Epithelial cell of proximal tubule (primary cell): ENCODE measurements at regions not wholly inside any gene's neighbourhood (a gene's known extent, or its start where the extent isn't known, plus 50 kb on each side); places are given as distances from the start of the nearest gene placed in this dataset.

Experiments used
- DNase-seq: peaks from one replicate; pipeline ENCODE4 v3.0.0-alpha.2; 2011; ENCODE audit warnings: low read depth
- H3K4me3 ChIP-seq: 2 replicates; pipeline ENCODE4 v1.5.1; 2011; ENCODE audit warnings: low read depth, mild to moderate bottlenecking, low read length
- TF ChIP-seq, protein P1 (sequence below): conservative IDR thresholded peaks from 2 replicates; pipeline ENCODE4 v1.5.1; 2012; ENCODE audit warnings: low read depth, mild to moderate bottlenecking, low read length

- no peak for DNase-seq
- TF ChIP-seq, protein P1, sequence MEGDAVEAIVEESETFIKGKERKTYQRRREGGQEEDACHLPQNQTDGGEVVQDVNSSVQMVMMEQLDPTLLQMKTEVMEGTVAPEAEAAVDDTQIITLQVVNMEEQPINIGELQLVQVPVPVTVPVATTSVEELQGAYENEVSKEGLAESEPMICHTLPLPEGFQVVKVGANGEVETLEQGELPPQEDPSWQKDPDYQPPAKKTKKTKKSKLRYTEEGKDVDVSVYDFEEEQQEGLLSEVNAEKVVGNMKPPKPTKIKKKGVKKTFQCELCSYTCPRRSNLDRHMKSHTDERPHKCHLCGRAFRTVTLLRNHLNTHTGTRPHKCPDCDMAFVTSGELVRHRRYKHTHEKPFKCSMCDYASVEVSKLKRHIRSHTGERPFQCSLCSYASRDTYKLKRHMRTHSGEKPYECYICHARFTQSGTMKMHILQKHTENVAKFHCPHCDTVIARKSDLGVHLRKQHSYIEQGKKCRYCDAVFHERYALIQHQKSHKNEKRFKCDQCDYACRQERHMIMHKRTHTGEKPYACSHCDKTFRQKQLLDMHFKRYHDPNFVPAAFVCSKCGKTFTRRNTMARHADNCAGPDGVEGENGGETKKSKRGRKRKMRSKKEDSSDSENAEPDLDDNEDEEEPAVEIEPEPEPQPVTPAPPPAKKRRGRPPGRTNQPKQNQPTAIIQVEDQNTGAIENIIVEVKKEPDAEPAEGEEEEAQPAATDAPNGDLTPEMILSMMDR: no peak
These were observed 70.1 kb upstream of the CASZ1 start for GRCh38 chr1:10866321-10867093.

GRCh38 chr1:10867138-10867721 is 70.8 kb upstream of the CASZ1 start:
- no peak for DNase-seq
- TF ChIP-seq, protein P1: peak; percentile 36
- H3K4me3 ChIP-seq: peak overlapping the region; percentile 41

More at GRCh38 chr1:10866321-10867093, 70.1 kb upstream of the CASZ1 start:
- H3K4me3 ChIP-seq: peak overlapping the region; percentile 14

GRCh38 chr1:10867914-10868598 is 71.6 kb upstream of the CASZ1 start:
- DNase-seq: no peak
- TF ChIP-seq, protein P1: no peak

GRCh38 chr1:10868599-10868965 is 72.1 kb upstream of the CASZ1 start:
- no peak for DNase-seq
- H3K4me3 ChIP-seq: no peak overlapping the region
- TF ChIP-seq, protein P1: no peak

More at GRCh38 chr1:10867914-10868598, 71.6 kb upstream of the CASZ1 start:
- no peak overlapping the region for H3K4me3 ChIP-seq

- DNase-seq: no peak
- TF ChIP-seq, protein P1: no peak
- no peak overlapping the region for H3K4me3 ChIP-seq
These were observed 73.5 kb upstream of the CASZ1 start for GRCh38 chr1:10869933-10870332.

GRCh38 chr1:10870493-10871096 is 74.1 kb upstream of the CASZ1 start:
- DNase-seq: no peak
- TF ChIP-seq, protein P1: no peak

More at GRCh38 chr1:10870493-10871096, 74.1 kb upstream of the CASZ1 start:
- H3K4me3 ChIP-seq: no peak overlapping the region
